Ovary (tissue), 3 donors: ENCODE measurements at regions not wholly inside any gene's neighbourhood (a gene's known extent, or its start where the extent isn't known, plus 50 kb on each side); places are given as distances from the start of the nearest gene placed in this dataset.

Source experiments
- EP300 ChIP-seq: sonication (generic); formaldehyde crosslinking; IDR thresholded peaks from one replicate; pipeline ENCODE4 v1.6.1; 2017; ENCODE audit warnings: antibody characterized with exemption
- TF ChIP-seq, protein P1 (sequence below), 3 donors: fragments of 450-650 bp in 2 of 3; fragments of 200-600 bp in 1 of 3; IDR thresholded peaks; one replicate each; pipeline versions ENCODE4 v1.5.1 to v1.8.0; 2016 to 2022; ENCODE audit warnings: antibody characterized with exemption in 3 of 3, mild to moderate bottlenecking in 1 of 3
- donor health status: DM: no; HTN: no; CAD: no.

DNA sequence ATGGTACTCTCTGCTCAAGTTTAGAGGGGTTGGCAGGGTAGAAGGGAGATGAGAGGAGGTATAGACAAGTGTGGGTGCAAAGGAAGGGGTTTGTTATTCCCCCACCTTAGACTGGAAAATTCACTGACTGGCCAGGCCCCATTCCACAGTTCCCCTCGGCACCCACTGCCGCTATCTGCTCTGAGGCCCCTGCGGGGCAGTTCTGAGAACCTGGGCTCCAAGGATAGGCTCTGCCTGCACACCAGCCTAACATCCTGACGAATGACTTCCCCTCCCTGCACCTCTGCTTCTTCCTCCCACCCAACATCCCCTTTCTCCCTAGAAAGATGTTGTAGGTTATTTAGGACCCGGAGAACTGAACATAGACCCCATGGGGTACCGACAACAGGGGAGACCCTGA is 303.9 kb upstream of the HDAC4 start:
- TF ChIP-seq, protein P1, sequence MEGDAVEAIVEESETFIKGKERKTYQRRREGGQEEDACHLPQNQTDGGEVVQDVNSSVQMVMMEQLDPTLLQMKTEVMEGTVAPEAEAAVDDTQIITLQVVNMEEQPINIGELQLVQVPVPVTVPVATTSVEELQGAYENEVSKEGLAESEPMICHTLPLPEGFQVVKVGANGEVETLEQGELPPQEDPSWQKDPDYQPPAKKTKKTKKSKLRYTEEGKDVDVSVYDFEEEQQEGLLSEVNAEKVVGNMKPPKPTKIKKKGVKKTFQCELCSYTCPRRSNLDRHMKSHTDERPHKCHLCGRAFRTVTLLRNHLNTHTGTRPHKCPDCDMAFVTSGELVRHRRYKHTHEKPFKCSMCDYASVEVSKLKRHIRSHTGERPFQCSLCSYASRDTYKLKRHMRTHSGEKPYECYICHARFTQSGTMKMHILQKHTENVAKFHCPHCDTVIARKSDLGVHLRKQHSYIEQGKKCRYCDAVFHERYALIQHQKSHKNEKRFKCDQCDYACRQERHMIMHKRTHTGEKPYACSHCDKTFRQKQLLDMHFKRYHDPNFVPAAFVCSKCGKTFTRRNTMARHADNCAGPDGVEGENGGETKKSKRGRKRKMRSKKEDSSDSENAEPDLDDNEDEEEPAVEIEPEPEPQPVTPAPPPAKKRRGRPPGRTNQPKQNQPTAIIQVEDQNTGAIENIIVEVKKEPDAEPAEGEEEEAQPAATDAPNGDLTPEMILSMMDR (IDR thresholded peaks at IDR 0.05) = no peak
- no peak for TF ChIP-seq EP300
